Upper lobe of right lung (tissue), 1 donor: ENCODE measurements at regions not wholly inside any gene's neighbourhood (a gene's known extent, or its start where the extent isn't known, plus 50 kb on each side); places are given as distances from the start of the nearest gene placed in this dataset.

ENCODE experiments used
- ATAC-seq: fragments of 200-7000 bp; cut with Tn5 transposase; one replicate; pipeline ENCODE4 v1.9.1; 2020; ENCODE audit warnings: mild to moderate bottlenecking, moderate library complexity
- DNase-seq: peaks from one replicate; pipeline ENCODE4 v3.0.0-alpha.2; 2020
- H3K27ac ChIP-seq: fragments of 200-600 bp; one replicate; pipeline ENCODE4 v1.8.0; 2022
- H3K27me3 ChIP-seq: fragments of 200-600 bp; one replicate; pipeline ENCODE4 v1.8.0; 2022; ENCODE audit warnings: mild to moderate bottlenecking
- H3K36me3 ChIP-seq: fragments of 200-600 bp; one replicate; pipeline ENCODE4 v1.8.0; 2022
- H3K4me1 ChIP-seq: fragments of 200-600 bp; one replicate; pipeline ENCODE4 v1.8.0; 2022
- H3K4me3 ChIP-seq: fragments of 200-600 bp; one replicate; pipeline ENCODE4 v1.8.0; 2022; ENCODE audit warnings: mild to moderate bottlenecking
- H3K9me3 ChIP-seq: fragments of 200-600 bp; one replicate; pipeline ENCODE4 v1.8.0; 2022
- intact Hi-C: fragments of 100-400 bp; cut with DNase I; formaldehyde crosslinking; loops from one replicate; pipeline ENCODE4 v1.11.0; 2022
- TF ChIP-seq, protein P1 (sequence below): fragments of 200-600 bp; IDR thresholded peaks from one replicate; pipeline ENCODE4 v1.8.0; 2022; ENCODE audit warnings: antibody characterized with exemption
- donor health status: DM: no; HTN: yes; CAD: no; lungs with severe emphysema.

DNA sequence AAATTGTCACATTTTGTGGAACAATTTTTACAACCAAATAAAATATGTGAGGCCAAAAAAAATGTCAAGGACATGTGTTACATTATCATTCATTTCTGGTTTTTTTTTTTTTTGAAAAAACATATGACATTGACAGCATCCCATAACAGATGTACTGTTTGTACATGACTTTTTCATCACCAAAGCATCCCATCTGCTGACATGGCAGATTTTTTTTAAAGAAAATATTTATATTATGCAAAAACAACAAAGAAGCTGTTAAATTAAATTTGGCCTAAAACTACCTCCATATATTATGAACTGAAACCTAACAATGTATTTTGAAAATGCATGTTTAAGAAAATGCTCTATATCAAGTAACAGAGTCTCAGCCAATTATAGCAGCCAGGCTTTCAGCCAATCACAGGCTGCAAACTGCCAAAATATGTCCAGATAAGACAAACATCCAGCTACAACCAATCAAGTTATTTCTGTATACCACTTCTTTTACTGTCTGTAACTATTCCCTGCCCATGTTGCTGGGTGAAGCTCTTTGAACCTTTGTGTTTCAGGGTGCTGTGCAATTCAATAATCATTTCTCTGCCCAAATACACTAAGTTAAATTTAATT, 1111.8 kb downstream of the GRM8 start:
- intact Hi-C loops = no loop called here
- no peaks in the 10 kb centered on the region for H3K36me3 ChIP-seq
- TF ChIP-seq, protein P1, sequence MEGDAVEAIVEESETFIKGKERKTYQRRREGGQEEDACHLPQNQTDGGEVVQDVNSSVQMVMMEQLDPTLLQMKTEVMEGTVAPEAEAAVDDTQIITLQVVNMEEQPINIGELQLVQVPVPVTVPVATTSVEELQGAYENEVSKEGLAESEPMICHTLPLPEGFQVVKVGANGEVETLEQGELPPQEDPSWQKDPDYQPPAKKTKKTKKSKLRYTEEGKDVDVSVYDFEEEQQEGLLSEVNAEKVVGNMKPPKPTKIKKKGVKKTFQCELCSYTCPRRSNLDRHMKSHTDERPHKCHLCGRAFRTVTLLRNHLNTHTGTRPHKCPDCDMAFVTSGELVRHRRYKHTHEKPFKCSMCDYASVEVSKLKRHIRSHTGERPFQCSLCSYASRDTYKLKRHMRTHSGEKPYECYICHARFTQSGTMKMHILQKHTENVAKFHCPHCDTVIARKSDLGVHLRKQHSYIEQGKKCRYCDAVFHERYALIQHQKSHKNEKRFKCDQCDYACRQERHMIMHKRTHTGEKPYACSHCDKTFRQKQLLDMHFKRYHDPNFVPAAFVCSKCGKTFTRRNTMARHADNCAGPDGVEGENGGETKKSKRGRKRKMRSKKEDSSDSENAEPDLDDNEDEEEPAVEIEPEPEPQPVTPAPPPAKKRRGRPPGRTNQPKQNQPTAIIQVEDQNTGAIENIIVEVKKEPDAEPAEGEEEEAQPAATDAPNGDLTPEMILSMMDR = no peak
- H3K4me3 ChIP-seq = no peak overlapping the region
- ATAC-seq = no peak
- no peak overlapping the region for H3K27ac ChIP-seq
- H3K9me3 ChIP-seq = no peaks in the 10 kb centered on the region
- DNase-seq = no peak
- no peaks in the 10 kb centered on the region for H3K27me3 ChIP-seq
- H3K4me1 ChIP-seq = no peaks in the 10 kb centered on the region

DNA sequence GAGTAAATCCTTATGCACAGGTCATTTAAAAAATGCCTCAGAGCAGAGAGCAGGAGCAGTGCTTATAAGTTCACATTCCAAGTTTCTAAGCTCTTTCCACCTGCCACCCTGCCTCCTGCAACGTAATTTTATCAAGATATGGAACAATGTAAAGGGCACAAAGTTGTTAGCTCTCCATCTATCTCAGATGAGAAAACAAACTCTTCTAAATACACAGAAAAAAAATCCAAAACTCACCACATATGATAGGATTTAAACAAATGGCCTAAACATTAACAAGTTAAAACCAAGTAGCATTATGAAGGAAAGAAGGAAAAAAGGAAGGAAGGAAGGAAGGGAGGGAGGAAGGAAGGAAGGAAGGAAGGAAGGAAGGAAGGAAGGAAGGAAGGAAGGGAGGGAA, 1132.8 kb downstream of the GRM8 start:
- H3K9me3 ChIP-seq = no peaks in the 10 kb centered on the region
- H3K27me3 ChIP-seq = no peaks in the 10 kb centered on the region
- DNase-seq = no peak
- no peaks in the 10 kb centered on the region for H3K36me3 ChIP-seq
- intact Hi-C loops = no loop called here
- no peak for ATAC-seq
- no peak overlapping the region for H3K27ac ChIP-seq
- no peak overlapping the region for H3K4me3 ChIP-seq
- TF ChIP-seq, protein P1 = no peak
- no peaks in the 10 kb centered on the region for H3K4me1 ChIP-seq

DNA sequence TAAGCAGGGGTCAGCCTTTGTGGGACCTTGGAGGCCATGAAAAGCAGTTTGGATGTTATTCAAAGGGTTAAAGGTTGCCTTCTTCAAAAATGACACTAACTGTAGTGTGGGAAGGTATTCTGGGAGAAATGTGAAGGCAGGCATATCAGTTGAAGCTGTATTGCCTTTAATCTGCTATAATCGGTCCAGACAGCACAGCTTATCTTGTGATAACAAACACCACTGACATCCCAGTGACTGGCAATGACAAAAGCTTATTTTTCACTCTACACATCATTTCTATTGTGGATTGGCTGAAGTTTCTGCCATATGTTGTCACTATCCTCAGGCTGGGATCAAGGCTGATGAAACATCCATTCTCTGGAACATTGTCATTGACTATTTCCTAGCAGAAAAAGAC, 1149.2 kb downstream of the GRM8 start:
- ATAC-seq (no peak), DNase-seq (no peak)
- H3K27ac ChIP-seq = no peak overlapping the region
- intact Hi-C loops = no loop called here
- H3K27me3 ChIP-seq = no peaks in the 10 kb centered on the region
- no peaks in the 10 kb centered on the region for H3K36me3 ChIP-seq
- H3K4me1 ChIP-seq = no peaks in the 10 kb centered on the region
- no peaks in the 10 kb centered on the region for H3K9me3 ChIP-seq
- TF ChIP-seq, protein P1 = no peak
- no peak overlapping the region for H3K4me3 ChIP-seq

DNA sequence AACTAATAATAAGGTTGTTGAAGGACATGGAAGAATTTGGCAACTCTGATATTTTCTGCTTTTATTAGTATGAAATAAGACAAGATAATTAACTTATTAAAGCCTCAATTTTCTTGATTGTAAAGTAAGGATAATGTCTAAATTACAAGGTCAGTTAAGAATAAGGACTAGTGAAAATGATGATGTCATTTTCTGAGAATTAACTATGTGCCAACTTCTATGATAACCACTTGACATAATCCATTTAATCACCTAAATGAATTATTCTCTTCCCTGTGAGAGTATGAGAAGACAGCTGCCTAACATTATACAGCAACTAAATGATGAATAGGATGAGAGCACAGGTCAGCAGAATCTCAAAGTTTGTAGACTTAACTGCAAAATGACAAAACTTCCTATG, 1153.4 kb upstream of the POT1 start:
- Histone ChIP-seq H3K27me3 (no peaks in the 10 kb centered on the region), H3K27ac (no peak overlapping the region), H3K9me3 (no peaks in the 10 kb centered on the region), H3K4me1 (no peaks in the 10 kb centered on the region), H3K36me3 (no peaks in the 10 kb centered on the region), H3K4me3 (no peak overlapping the region)
- no peak for ATAC-seq
- no peak for DNase-seq
- intact Hi-C loops = no loop called here
- TF ChIP-seq, protein P1 = no peak

DNA sequence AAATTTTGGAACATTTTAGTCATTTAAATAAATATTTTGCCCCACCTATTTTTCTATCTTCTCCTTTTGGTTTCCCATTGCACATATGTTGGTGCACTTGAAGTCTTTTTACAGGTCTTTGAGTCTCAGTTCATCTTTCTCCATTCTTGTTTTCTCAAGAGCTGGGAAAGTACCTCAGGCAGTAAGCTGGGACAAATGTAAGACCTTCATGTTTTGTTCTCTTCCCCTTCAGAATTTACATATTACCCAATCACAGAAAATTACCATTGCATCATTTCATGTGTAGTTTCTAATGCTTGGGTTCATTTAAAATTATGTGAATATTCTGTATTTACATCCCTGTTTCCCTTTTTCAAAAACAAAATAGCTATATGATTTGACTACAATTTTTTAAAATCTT, 1150.0 kb upstream of the POT1 start:
- H3K9me3 ChIP-seq = no peaks in the 10 kb centered on the region
- no peaks in the 10 kb centered on the region for H3K27me3 ChIP-seq
- intact Hi-C loops = no loop called here
- no peaks in the 10 kb centered on the region for H3K4me1 ChIP-seq
- DNase-seq (no peak), ATAC-seq (no peak)
- H3K4me3 ChIP-seq = no peak overlapping the region
- no peaks in the 10 kb centered on the region for H3K36me3 ChIP-seq
- no peak overlapping the region for H3K27ac ChIP-seq
- TF ChIP-seq, protein P1 = no peak

DNA sequence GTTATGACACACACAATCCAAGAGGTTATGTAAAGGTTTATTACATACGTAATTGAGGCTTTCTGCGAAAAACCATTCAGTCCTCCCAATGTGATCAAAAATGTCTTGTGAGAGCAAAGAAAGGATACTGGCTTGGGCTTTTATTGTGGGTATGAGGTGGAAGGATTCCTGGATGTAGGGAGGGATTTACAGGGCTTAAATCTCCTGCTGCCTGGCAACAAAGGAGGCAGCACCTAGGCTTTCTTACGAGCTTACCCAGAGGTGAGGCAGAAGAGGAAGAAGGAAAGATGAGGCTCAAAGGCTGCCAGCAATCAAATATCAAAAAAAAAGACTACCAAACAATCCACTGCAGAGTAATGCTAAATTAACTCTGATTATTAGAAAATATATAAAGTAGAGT, 1149.5 kb upstream of the POT1 start:
- TF ChIP-seq, protein P1 = no peak
- H3K27me3 ChIP-seq = no peaks in the 10 kb centered on the region
- H3K4me3 ChIP-seq = no peak overlapping the region
- DNase-seq = no peak
- no peaks in the 10 kb centered on the region for H3K36me3 ChIP-seq
- no peak for ATAC-seq
- intact Hi-C loops = no loop called here
- H3K27ac ChIP-seq = no peak overlapping the region
- no peaks in the 10 kb centered on the region for H3K9me3 ChIP-seq
- H3K4me1 ChIP-seq = no peaks in the 10 kb centered on the region
